IMR-90 (cell line): ENCODE measurements at regions not wholly inside any gene's neighbourhood (a gene's known extent, or its start where the extent isn't known, plus 50 kb on each side); places are given as distances from the start of the nearest gene placed in this dataset.

Experiments used
- ATAC-seq: fragments of 200-7000 bp; cut with Tn5 transposase; 2 replicates; pipeline ENCODE4 v1.9.1; 2020; ENCODE audit warnings: low read depth, mild to moderate bottlenecking, moderate library complexity
- BruUV-seq: library from RNA; stranded (reverse); fragments of 400-500 nt; replicated peaks from 2 replicates; lab custom pipeline; 2021; lab: Mats Ljungman, UMichigan
- CTCF ChIA-PET: fragments of 300-600 bp; formaldehyde crosslinking; extraction: SDS; loops from one replicate; lab custom pipeline; 2021; ENCODE audit warnings: antibody characterized with exemption; lab: Yijun Ruan, JAX
- POLR2A ChIA-PET: fragments of 300-600 bp; sonication (Branson Sonifier 250); formaldehyde crosslinking; loops from one replicate; lab custom pipeline; 2022; ENCODE audit warnings: antibody characterized with exemption; ENCODE audit not compliant: unreplicated experiment; lab: Charles Lee
- DNase-seq: peaks from one replicate; pipeline ENCODE4 v3.0.0; 2013
- H2AFZ ChIP-seq: replicated peaks from 2 replicates; pipeline ENCODE3; 2013; ENCODE audit warnings: low read length, mild to moderate bottlenecking; ENCODE audit not compliant: poor library complexity
- H2AK5ac ChIP-seq: 2 replicates; pipeline ENCODE4 v1.6.1; 2013; ENCODE audit warnings: low read depth, low read length, inconsistent platforms
- H2AK9ac ChIP-seq: replicated peaks from 2 replicates; pipeline ENCODE3; 2013; ENCODE audit warnings: mild to moderate bottlenecking, low read depth, low read length, moderate library complexity; ENCODE audit not compliant: poor library complexity
- H2BK120ac ChIP-seq: 2 replicates; pipeline ENCODE4 v1.6.1; 2013; ENCODE audit warnings: low read depth, low read length, inconsistent platforms
- H2BK15ac ChIP-seq: 3 replicates; pipeline ENCODE4 v1.6.1; 2013; ENCODE audit warnings: low read depth, low read length, inconsistent platforms
- H2BK20ac ChIP-seq: 2 replicates; pipeline ENCODE4 v1.6.1; 2013; ENCODE audit warnings: low read depth, mild to moderate bottlenecking, inconsistent platforms, low read length, moderate library complexity
- H2BK5ac ChIP-seq: 2 replicates; pipeline ENCODE4 v1.6.1; 2013; ENCODE audit warnings: mild to moderate bottlenecking, low read depth, low read length, inconsistent platforms; ENCODE audit not compliant: poor library complexity, severe bottlenecking
- H3K14ac ChIP-seq: replicated peaks from 2 replicates; pipeline ENCODE4 v1.6.1; 2013; ENCODE audit warnings: low read depth, low read length, inconsistent platforms
- H3K18ac ChIP-seq: 2 replicates; pipeline ENCODE4 v1.6.1; 2013; ENCODE audit warnings: low read depth, low read length, control low read depth
- H3K23ac ChIP-seq: 2 replicates; pipeline ENCODE4 v1.6.1; 2013; ENCODE audit warnings: low read depth, low read length, inconsistent platforms
- H3K27ac ChIP-seq: 2 replicates; pipeline ENCODE4 v1.5.1; 2013; ENCODE audit warnings: mild to moderate bottlenecking, control low read depth, low read length; ENCODE audit not compliant: insufficient read depth
- H3K27me3 ChIP-seq: 2 replicates; pipeline ENCODE4 v1.6.1; 2013; ENCODE audit warnings: low read length; ENCODE audit not compliant: control insufficient read depth, insufficient read depth
- H3K36me3 ChIP-seq: 2 replicates; pipeline ENCODE4 v1.6.1; 2013; ENCODE audit warnings: low read length, mixed read lengths; ENCODE audit not compliant: control insufficient read depth, insufficient read depth
- H3K4ac ChIP-seq: 2 replicates; pipeline ENCODE4 v1.6.1; 2013; ENCODE audit warnings: low read depth, low read length, inconsistent platforms
- H3K4me1 ChIP-seq: 2 replicates; pipeline ENCODE4 v1.6.1; 2013; ENCODE audit warnings: low read length, mixed read lengths; ENCODE audit not compliant: control insufficient read depth, insufficient read depth
- H3K4me2 ChIP-seq: 2 replicates; pipeline ENCODE4 v1.6.1; 2013; ENCODE audit warnings: low read depth, mild to moderate bottlenecking, control low read depth, low read length, moderate library complexity
- H3K4me3 ChIP-seq: 2 replicates; pipeline ENCODE4 v1.5.1; 2013; ENCODE audit warnings: low read depth, mild to moderate bottlenecking, control low read depth, low read length, moderate library complexity; ENCODE audit not compliant: insufficient read depth
- H3K56ac ChIP-seq: 2 replicates; pipeline ENCODE4 v1.6.1; 2013; ENCODE audit warnings: low read length, inconsistent platforms; ENCODE audit not compliant: insufficient read depth; ENCODE audit errors: extremely low read depth
- H3K79me1 ChIP-seq, 2 experiments: 2 replicates each; pipeline ENCODE4 v1.6.1; 2013; ENCODE audit warnings: low read length in 2 of 2, inconsistent platforms in 1 of 2, low read depth in 1 of 2
- H3K9ac ChIP-seq: 2 replicates; pipeline ENCODE4 v1.6.1; 2013; ENCODE audit warnings: low read depth, low read length, control low read depth
- H3K9me1 ChIP-seq: 2 replicates; pipeline ENCODE4 v1.6.1; 2013; ENCODE audit warnings: low read length, inconsistent platforms; ENCODE audit not compliant: insufficient read depth
- H3K9me3 ChIP-seq: 2 replicates; pipeline ENCODE4 v1.6.1; 2013; ENCODE audit warnings: low read length; ENCODE audit not compliant: control insufficient read depth, insufficient read depth
- H4K20me1 ChIP-seq: 2 replicates; pipeline ENCODE4 v1.6.1; 2013; ENCODE audit warnings: low read length, inconsistent platforms; ENCODE audit not compliant: insufficient read depth
- H4K5ac ChIP-seq: 2 replicates; pipeline ENCODE4 v1.6.1; 2013; ENCODE audit warnings: mild to moderate bottlenecking, low read depth, low read length, control low read depth
- H4K8ac ChIP-seq, 2 experiments: 2 replicates each; pipeline ENCODE4 v1.6.1; 2013; ENCODE audit warnings: low read depth in 2 of 2, low read length in 2 of 2, control low read depth in 1 of 2, inconsistent platforms in 1 of 2
- H4K91ac ChIP-seq: 2 replicates; pipeline ENCODE4 v1.6.1; 2013; ENCODE audit warnings: low read depth, low read length, inconsistent platforms; ENCODE audit not compliant: insufficient read depth
- BHLHE40 ChIP-seq: fragments of 150-350 bp; IDR thresholded peaks from 2 replicates; pipeline ENCODE4 v1.6.1; 2016; ENCODE audit warnings: mild to moderate bottlenecking, low read depth, low read length
- CEBPB ChIP-seq: IDR thresholded peaks from 2 replicates; pipeline ENCODE4 v1.6.1; 2012; ENCODE audit warnings: low read depth, low read length, improper control_type of control experiment
- CHD1 ChIP-seq: IDR thresholded peaks from 2 replicates; pipeline ENCODE4 v1.6.1; 2012; ENCODE audit warnings: low read depth, low read length, improper control_type of control experiment
- FOS ChIP-seq: fragments of 150-350 bp; IDR thresholded peaks from 2 replicates; pipeline ENCODE4 v1.6.1; 2016; ENCODE audit warnings: low read depth, low read length
- MAFK ChIP-seq: IDR thresholded peaks from 2 replicates; pipeline ENCODE4 v1.6.1; 2012; ENCODE audit warnings: low read depth, low read length, improper control_type of control experiment
- MAZ ChIP-seq: IDR thresholded peaks from 2 replicates; pipeline ENCODE4 v1.6.1; 2012; ENCODE audit warnings: low read depth, mild to moderate bottlenecking, low read length, improper control_type of control experiment, moderate library complexity, borderline replicate concordance
- MXI1 ChIP-seq: IDR thresholded peaks from 2 replicates; pipeline ENCODE4 v1.6.1; 2012; ENCODE audit warnings: low read depth, mild to moderate bottlenecking, low read length, moderate library complexity, borderline replicate concordance
- NFE2L2 ChIP-seq: fragments of 150-350 bp; IDR thresholded peaks from 2 replicates; pipeline ENCODE4 v1.6.1; 2016; ENCODE audit warnings: low read depth, mild to moderate bottlenecking, low read length
- POLR2A ChIP-seq: IDR thresholded peaks from 2 replicates; pipeline ENCODE4 v1.6.1; 2012; ENCODE audit warnings: mild to moderate bottlenecking, low read depth, low read length
- RAD21 ChIP-seq: IDR thresholded peaks from 2 replicates; pipeline ENCODE4 v1.6.1; 2012; ENCODE audit warnings: low read length, improper control_type of control experiment
- RCOR1 ChIP-seq: IDR thresholded peaks from 2 replicates; pipeline ENCODE4 v1.6.1; 2012; ENCODE audit warnings: mild to moderate bottlenecking, low read length, improper control_type of control experiment; ENCODE audit not compliant: insufficient replicate concordance
- RFX5 ChIP-seq: IDR thresholded peaks from 2 replicates; pipeline ENCODE4 v1.8.0; 2012; ENCODE audit warnings: low read depth, mild to moderate bottlenecking, low read length, moderate library complexity
- SMC3 ChIP-seq: fragments of 150-350 bp; IDR thresholded peaks from 2 replicates; pipeline ENCODE4 v1.6.1; 2016; ENCODE audit warnings: low read depth, mild to moderate bottlenecking, antibody characterized with exemption, low read length, moderate library complexity
- WGBS, 2 experiments: methylation state at CpG; one replicate each; pipeline versions ENCODE4 v1.1.5 to v1.1.7; 2013; ENCODE audit warnings: missing lambda C conversion rate in 2 of 2; ENCODE audit not compliant: insufficient read length in 1 of 2; ENCODE audit errors: extremely low coverage in 2 of 2; 5-methylcytosine and 5-hydroxymethylcytosine counted together
- dilution Hi-C: fragments of 300-500 bp; cut with HindIII; formaldehyde crosslinking; loops from one replicate; pipeline ENCODE4 v1.14.3; 2018; ENCODE audit warnings: low sequenced_read_pairs; ENCODE audit not compliant: unreplicated experiment
- in situ Hi-C: fragments of 300-500 bp; cut with MboI; formaldehyde crosslinking; loops from 3 replicates; pipeline ENCODE4 v1.14.3; 2019; ENCODE audit warnings: low sequenced_read_pairs, inconsistent platforms, mixed read lengths
- intact Hi-C: fragments of 100-400 bp; cut with micrococcal nuclease; formaldehyde crosslinking; loops from 2 replicates; pipeline ENCODE4 v1.10.0; 2022
- TF ChIP-seq, protein P1 (sequence below): fragments of 150-350 bp; IDR thresholded peaks from 2 replicates; pipeline ENCODE4 v1.6.1; 2016; ENCODE audit warnings: low read depth, mild to moderate bottlenecking, low read length, moderate library complexity, borderline replicate concordance
- TF ChIP-seq, protein P2 (sequence below): fragments of 150-350 bp; IDR thresholded peaks from 2 replicates; pipeline ENCODE4 v1.6.1; 2017; ENCODE audit warnings: mild to moderate bottlenecking, antibody characterized with exemption, low read length, low read depth
- TF ChIP-seq, protein P3 (sequence below): conservative IDR thresholded peaks from 2 replicates; pipeline ENCODE4 v1.5.1; 2012; ENCODE audit warnings: mild to moderate bottlenecking, low read depth, low read length, improper control_type of control experiment

DNA sequence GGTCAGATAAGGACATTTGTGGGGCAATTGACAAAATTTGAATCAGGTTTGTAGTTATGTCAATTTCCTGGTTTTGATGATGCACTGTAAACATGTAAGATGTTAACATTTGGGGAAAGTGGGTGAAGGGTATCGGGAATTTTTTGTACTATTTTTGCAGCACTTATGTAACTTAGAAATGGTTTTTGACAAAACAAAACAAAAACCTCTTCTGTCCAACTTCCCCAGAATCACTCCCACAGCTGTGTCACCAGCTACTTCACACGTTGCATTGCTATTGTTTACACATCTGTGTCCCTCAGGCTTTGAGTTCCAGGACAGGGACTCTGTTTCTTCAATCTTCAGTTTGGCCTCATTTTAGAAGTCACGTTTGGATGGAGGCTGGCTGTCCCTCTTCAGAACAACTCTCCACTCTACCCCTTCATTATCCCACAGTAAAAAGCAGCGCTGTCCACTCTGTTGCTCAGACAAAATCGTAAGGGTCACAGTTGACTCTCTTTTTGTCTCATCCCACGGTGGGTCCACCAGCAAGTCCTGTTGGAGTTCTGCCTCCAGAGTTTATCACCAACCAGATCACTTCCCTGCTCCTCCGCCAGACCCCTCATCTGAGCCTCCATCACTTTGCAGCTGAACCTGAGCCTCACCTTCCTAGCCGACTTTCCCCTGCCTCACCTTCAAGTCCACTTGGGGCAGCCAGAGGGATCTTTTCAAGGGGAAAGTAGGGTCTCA is 63.2 kb downstream of the NENF start:
- Histone ChIP-seq H3K27me3 (no peaks in the 10 kb centered on the region), H4K8ac (no peak overlapping the region), H3K14ac (no peak overlapping the region), H2AFZ (no peak overlapping the region), H3K4me1 (peaks cover 6% of the 10 kb centered on the region), H3K9ac (no peak overlapping the region), H3K18ac (no peak overlapping the region), H3K79me1 (no peaks in the 10 kb centered on the region), H2BK15ac (no peak overlapping the region), H4K20me1 (no peaks in the 10 kb centered on the region), H3K9me1 (peaks cover 14% of the 10 kb centered on the region), H3K27ac (no peak overlapping the region), H2AK9ac (no peak overlapping the region), H3K23ac (no peak overlapping the region), H4K91ac (no peak overlapping the region), H3K4ac (no peak overlapping the region), H4K5ac (no peak overlapping the region), H3K4me2 (no peak overlapping the region), H3K56ac (no peak overlapping the region), H2BK120ac (no peak overlapping the region), H2AK5ac (no peak overlapping the region), H2BK20ac (no peak overlapping the region), H3K4me3 (no peak overlapping the region), H2BK5ac (no peak overlapping the region), H3K9me3 (no peaks in the 10 kb centered on the region), H3K36me3 (no peaks in the 10 kb centered on the region)
- ChIA-PET POLR2A (no interaction called here), CTCF (no interaction called here)
- TF ChIP-seq CHD1: no peak
- TF ChIP-seq CEBPB: no peak
- TF ChIP-seq NFE2L2: no peak
- TF ChIP-seq FOS: no peak
- no peak for TF ChIP-seq MAZ
- TF ChIP-seq, protein P1, sequence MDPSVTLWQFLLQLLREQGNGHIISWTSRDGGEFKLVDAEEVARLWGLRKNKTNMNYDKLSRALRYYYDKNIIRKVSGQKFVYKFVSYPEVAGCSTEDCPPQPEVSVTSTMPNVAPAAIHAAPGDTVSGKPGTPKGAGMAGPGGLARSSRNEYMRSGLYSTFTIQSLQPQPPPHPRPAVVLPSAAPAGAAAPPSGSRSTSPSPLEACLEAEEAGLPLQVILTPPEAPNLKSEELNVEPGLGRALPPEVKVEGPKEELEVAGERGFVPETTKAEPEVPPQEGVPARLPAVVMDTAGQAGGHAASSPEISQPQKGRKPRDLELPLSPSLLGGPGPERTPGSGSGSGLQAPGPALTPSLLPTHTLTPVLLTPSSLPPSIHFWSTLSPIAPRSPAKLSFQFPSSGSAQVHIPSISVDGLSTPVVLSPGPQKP: no peak
- TF ChIP-seq RAD21: no peak
- TF ChIP-seq SMC3: no peak
- TF ChIP-seq BHLHE40: no peak
- no peak for TF ChIP-seq RFX5
- TF ChIP-seq MXI1: no peak
- TF ChIP-seq, protein P2, sequence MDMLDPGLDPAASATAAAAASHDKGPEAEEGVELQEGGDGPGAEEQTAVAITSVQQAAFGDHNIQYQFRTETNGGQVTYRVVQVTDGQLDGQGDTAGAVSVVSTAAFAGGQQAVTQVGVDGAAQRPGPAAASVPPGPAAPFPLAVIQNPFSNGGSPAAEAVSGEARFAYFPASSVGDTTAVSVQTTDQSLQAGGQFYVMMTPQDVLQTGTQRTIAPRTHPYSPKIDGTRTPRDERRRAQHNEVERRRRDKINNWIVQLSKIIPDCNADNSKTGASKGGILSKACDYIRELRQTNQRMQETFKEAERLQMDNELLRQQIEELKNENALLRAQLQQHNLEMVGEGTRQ: no peak
- TF ChIP-seq POLR2A: no peak
- TF ChIP-seq MAFK: no peak
- no peak for TF ChIP-seq RCOR1
- TF ChIP-seq, protein P3, sequence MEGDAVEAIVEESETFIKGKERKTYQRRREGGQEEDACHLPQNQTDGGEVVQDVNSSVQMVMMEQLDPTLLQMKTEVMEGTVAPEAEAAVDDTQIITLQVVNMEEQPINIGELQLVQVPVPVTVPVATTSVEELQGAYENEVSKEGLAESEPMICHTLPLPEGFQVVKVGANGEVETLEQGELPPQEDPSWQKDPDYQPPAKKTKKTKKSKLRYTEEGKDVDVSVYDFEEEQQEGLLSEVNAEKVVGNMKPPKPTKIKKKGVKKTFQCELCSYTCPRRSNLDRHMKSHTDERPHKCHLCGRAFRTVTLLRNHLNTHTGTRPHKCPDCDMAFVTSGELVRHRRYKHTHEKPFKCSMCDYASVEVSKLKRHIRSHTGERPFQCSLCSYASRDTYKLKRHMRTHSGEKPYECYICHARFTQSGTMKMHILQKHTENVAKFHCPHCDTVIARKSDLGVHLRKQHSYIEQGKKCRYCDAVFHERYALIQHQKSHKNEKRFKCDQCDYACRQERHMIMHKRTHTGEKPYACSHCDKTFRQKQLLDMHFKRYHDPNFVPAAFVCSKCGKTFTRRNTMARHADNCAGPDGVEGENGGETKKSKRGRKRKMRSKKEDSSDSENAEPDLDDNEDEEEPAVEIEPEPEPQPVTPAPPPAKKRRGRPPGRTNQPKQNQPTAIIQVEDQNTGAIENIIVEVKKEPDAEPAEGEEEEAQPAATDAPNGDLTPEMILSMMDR: no peak
- in situ Hi-C loops (no loop called here), dilution Hi-C loops (no loop called here), intact Hi-C loops (no loop called here)
- no TSS peak for BruUV-seq
- 75% methylated on average over 5 of the region's 8 CpGs; no CpG with 5 or more reads in 1 of the 2 experiments for WGBS, 2 experiments
- DNase-seq: no peak
- no peak for ATAC-seq
